GM19351 (cell line): ENCODE measurements at regions not wholly inside any gene's neighbourhood (a gene's known extent, or its start where the extent isn't known, plus 50 kb on each side); places are given as distances from the start of the nearest gene placed in this dataset.
"Not testable (repeated sequence)": the region's sequence is repeated elsewhere in the genome, so short reads cannot be mapped to it uniquely, and the experiment has no call there.

Experiments
- ATAC-seq: cut with Tn5 transposase; IDR thresholded peaks from one replicate; pipeline ENCODE4 v1.9.1; 2021; ENCODE audit warnings: mild to moderate bottlenecking, moderate library complexity; ENCODE audit not compliant: unreplicated experiment

DNA sequence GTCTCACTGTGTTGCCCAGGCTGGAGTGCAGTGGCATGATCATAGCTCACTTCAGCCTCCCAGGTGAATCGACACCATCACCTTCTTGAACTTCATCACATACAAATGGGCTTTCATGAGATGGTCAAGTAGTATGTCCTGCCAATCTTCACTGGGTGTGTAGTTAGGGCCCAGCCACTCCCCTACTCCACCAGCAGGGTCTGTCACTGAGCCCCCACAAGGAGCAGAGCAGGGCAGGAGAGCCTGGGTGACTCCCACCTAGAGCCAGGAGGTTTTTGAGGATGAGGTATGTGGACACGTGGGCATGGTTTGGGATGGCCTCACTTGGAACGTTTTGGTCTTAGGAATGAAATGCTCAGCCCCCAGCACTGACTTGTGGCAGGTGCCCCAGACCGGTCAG lies 4037.7 kb upstream of the TPTE start:
- ATAC-seq, result not testable (repeated sequence)

GRCh38 chr21:6486821-6487220 lies 4034.6 kb upstream of the TPTE start:
- not testable (repeated sequence) for ATAC-seq

- not testable (repeated sequence) for ATAC-seq
Measured at GRCh38 chr21:6492691-6493090, 4028.7 kb upstream of the TPTE start.

DNA sequence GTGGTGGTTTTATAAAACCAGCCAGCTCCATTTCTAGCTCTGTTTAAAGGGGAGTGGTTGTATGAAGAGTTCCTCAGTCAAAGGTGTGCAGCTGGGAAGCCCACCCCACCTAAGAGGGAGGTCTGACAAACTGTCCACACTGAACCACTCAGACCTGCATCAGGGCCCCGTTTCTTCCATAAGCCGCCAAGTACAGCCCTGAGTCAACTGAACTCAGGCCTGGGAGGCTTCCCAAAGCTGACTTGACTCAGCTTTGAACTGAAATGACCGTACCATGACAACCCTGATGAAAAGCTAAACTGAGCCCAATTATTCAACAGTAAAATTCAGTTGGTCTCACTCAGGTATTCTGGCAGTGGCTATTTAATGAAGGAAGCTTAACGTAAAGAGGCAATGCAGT lies 4027.4 kb upstream of the TPTE start:
- not testable (repeated sequence) for ATAC-seq

DNA sequence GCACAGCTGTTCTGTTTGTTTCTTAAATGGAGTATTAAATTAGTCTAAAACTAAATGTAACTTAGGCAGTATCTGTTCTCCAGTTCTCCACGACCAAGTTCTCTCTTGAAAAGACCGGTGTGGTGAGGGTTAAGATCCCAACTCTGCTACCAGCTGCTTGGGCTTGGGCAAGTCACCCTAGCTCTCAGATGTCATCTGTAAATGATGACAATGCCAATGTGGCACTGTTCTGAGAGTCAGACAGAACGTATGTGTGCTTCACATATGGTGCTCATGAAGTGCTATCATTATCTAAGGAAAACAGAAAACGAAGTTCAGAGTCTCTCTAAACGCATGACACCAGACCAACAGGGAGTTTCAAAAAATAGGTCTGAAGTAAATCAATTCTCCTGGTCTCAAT lies 4025.0 kb upstream of the TPTE start:
- ATAC-seq, result not testable (repeated sequence)

DNA sequence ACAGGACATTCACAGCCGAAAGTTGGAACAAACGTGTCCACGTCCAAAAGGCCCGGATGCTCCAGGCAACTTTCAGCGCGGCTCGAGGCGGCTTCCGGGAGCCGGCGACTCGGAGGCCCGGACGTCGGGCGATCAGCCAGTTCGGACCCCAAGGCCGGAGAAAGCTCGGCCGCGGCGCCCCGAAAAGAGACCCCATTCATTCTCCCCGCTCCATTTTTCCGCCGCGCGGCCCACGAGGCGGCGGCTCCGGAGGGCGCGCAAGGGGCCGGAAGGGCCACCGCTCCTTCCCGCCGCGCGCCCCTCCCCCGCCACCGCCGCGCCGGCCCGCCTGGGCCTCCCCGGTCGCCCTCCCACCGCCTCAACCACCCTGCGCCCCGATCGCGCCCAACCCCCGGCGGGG lies 4022.7 kb upstream of the TPTE start:
- peak; percentile 20 for ATAC-seq

GRCh38 chr21:6499128-6499826 lies 4022.1 kb upstream of the TPTE start:
- peak; percentile 51 for ATAC-seq

- not testable (repeated sequence) for ATAC-seq
Measured at GRCh38 chr21:6499866-6500265, 4021.5 kb upstream of the TPTE start.

DNA sequence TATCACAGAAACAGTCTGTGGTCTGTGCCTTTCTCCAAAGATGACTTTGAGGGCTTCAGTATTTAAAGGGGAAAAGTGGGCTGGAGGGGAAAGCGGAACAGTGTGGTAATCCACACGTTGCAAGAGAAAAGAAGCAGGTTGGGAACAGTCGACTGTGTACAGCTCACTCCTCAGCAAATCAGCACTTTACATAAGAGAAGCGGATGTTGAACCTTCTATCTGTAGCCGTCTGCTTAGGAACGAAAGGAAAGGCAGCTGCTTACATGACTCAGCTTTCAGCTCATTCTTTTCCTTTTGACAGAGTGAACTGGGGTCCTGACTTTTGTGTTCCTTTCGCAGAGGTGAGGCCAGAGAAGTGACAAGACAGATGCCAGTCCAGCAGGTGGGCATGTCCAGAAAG lies 4020.7 kb upstream of the TPTE start:
- ATAC-seq, result not testable (repeated sequence)

GRCh38 chr21:6506167-6506894 lies 4015.1 kb upstream of the TPTE start:
- ATAC-seq, result not testable (repeated sequence)

- ATAC-seq, result not testable (repeated sequence)
Measured at GRCh38 chr21:6507632-6508031, 4013.8 kb upstream of the TPTE start.

- not testable (repeated sequence) for ATAC-seq
Measured at GRCh38 chr21:6521777-6522176, 3999.6 kb upstream of the TPTE start.

DNA sequence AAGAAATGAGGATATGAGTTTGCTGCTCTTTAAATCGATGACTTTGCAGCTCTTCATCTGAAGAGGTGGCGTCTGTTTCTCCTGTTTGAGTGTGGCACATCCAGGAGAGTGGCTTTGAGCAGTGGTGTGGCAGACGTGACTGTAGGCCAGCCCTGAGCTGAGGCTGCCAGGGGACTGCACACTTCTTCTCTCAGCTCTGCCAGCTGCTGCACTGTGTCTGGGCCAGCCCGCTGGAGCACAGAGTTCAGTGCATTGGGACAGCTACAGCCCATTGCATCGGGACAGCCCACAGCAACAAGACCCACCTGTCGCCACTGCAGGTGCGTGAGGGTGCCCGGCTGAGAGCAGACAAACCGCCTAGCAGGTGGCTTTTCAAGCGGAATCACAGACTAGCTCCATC lies 3995.2 kb upstream of the TPTE start:
- not testable (repeated sequence) for ATAC-seq

DNA sequence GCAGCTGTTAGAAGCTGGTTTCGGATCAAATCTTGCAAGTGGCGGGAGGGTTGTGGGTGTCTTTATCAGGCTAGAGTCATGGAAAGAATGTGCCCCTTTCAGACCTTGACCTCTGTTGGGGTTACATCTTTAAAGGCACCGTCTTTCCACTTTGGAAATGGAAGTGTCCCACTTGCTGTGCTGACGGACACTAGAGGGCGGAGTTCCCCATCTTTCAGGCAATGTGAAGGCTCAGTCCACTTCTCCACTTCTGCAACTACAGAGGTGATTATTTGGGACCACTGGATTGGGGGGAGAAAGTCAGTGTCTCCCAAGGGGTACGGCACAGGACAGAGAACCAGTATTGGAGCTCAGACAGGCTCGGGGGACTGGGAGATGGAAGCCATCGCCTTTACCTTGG lies 3990.7 kb upstream of the TPTE start:
- ATAC-seq, result not testable (repeated sequence)

GRCh38 chr21:6533261-6533660 lies 3988.1 kb upstream of the TPTE start:
- ATAC-seq, result not testable (repeated sequence)

- ATAC-seq, result not testable (repeated sequence)
Measured at GRCh38 chr21:6538320-6538719, 3983.1 kb upstream of the TPTE start.

DNA sequence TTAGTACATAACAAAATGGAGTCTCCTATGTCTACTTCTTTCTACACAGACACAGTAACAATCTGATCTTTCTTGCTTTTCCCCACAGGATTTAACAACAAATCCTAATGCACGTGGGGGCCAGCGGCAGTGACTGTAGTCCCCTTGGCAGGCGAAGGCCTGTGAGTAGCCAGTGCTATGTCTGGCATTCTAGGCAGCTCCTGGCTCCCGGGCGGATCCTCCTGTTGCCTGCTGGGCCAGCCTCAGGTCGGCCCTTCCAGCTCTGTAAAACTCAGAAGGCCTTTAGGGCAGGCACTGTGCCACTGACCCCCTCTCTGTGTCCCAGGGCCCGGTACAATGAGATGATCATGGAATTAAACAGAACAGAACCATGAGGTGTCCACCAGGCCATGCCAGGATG lies 3981.7 kb upstream of the TPTE start:
- not testable (repeated sequence) for ATAC-seq

DNA sequence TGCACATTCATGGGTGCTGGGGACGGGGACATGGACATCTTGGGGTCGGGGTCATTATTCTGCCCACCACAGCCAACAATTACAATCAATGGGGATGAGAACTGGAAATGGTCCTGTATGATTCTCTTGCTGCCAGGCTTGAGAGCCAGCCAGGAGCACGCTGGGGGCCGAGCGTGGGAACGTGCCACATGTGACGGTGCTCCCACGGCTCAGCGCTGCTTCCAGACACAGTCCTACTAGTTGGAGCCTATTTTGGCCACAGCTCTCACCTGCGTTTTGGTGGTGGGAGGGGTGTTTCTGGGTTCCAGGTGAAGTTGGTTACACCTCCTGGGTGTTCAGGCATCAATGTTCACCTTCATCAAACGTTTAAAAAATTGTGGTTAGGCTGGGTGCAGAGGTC lies 3980.3 kb upstream of the TPTE start:
- not testable (repeated sequence) for ATAC-seq

DNA sequence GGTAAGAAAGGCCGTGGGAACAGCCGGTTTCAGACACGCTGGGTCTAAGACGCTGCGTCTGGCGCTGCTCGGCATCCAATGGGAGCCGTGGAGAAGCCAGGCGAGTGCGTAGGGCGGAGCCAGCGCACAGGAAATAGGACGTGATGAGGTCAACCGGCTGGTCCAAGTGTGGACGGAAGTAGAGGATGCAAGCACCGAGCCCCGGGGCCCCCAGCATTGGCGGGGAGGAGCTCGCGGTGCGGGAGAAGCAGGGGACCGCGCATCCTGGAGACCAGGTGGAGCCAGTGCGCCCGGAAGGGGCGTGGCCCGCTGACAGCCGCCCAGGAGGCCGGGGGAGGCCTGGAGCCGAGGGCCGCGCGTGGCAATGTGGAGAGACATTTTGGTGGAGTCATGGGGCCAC lies 3976.1 kb upstream of the TPTE start:
- ATAC-seq, result not testable (repeated sequence)

- ATAC-seq, result not testable (repeated sequence)
Measured at GRCh38 chr21:6551045-6551444, 3970.3 kb upstream of the TPTE start.

GRCh38 chr21:6553505-6554376 lies 3967.6 kb upstream of the TPTE start:
- peak; percentile 48 for ATAC-seq
